ENCODE measurements at regions not wholly inside any gene's neighbourhood (a gene's known extent, or its start where the extent isn't known, plus 50 kb on each side); places are given as distances from the start of the nearest gene placed in this dataset.

DNA sequence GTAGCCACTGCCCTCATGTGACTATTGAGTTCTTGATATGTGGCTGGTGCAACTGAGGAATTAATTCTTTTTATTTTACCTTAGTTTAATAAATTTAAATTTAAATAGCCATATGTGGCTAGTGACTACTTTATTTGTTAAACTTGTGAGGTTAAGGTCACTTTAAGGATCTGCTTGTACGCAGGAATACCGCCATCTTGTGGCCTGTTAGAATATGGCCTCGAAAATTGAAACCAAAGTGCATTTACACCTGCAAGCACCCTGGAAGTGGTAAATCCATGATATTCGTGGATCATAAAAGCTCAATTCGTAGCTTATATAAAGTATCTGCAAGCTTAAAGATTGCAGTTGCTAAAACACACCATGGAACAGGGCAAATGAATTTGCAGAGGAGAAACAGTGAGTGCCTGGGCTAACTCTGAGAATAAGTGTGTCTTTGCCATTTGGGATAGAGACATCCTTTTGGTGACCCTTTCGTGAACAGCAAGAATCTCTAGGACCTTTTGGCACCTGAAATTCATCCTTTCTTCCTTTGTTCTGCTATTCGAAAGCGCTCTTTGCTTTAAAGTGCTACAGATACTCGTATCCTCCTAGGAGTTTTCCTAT is 59.9 kb upstream of the REG3A start:
- peak in 8 of 11 donors; percentile 3 to 33 (median 18) for DNase-seq (ENCODE audit: extremely low read depth in 1 of 11, low read depth in 9 of 11, low spot score in 4 of 11)

DNA sequence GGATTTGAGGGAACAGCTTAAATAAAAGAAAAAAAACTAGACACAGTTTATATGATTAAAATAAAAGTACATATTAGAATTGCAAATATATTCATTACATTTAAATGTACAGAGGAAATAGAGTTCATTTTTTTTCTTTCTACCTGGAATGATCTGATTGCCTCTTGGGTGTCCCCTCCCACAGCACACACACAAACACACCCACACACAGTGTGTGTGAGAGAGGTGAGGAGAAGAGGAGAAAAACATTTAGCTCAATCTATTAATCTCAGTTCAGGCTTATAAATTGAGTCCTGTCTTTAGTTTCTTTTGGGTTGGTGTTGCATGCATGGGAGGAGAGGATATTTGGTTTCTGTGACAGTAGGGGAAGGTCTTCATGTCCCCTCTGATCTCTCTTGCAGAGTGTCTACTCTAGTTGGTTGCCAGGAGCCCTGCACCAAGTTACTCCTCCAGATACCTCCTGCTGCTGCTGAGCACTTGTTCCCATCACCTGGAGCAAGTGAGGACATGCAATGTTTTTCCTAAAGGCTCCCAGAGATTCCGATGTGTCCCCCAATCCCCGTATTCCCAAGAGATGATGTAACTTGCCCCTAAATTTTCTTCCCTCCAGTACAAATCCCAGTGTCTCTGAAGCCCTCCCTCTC is 50.8 kb upstream of the REG3A start:
- peak in 1 of 11 donors; percentile 2 for DNase-seq (ENCODE audit: extremely low read depth in 1 of 11, low read depth in 9 of 11, low spot score in 4 of 11)

Data from renal cortex interstitium (tissue), 11 donors.